ENCODE measurements at regions not wholly inside any gene's neighbourhood (a gene's known extent, or its start where the extent isn't known, plus 50 kb on each side); places are given as distances from the start of the nearest gene placed in this dataset.

GRCh38 chr6:88380083-88380482, 213.9 kb upstream of the CNR1 start:
- DNase-seq (ENCODE audit: low read depth) = peak; percentile 84
- no peak for TF ChIP-seq CTCF (IDR thresholded peaks at IDR 0.05; ENCODE audit: insufficient read depth, low read length)
- H3K4me3 ChIP-seq (ENCODE audit: low read depth, low read length) = no peak overlapping the region

- no peak for TF ChIP-seq CTCF (IDR thresholded peaks at IDR 0.05; ENCODE audit: insufficient read depth, low read length)
- no peak overlapping the region for H3K4me3 ChIP-seq (ENCODE audit: low read depth, low read length)
- DNase-seq (ENCODE audit: low read depth) = no peak
Observed at GRCh38 chr6:88378639-88379038, 212.5 kb upstream of the CNR1 start.

- TF ChIP-seq CTCF (IDR thresholded peaks at IDR 0.05; ENCODE audit: insufficient read depth, low read length) = no peak
- H3K4me3 ChIP-seq (ENCODE audit: low read depth, low read length) = no peak overlapping the region
- DNase-seq (ENCODE audit: low read depth) = no peak
Observed at GRCh38 chr6:88377976-88378568, 211.9 kb upstream of the CNR1 start.

- no peak overlapping the region for H3K4me3 ChIP-seq (ENCODE audit: low read depth, low read length)
- no peak for TF ChIP-seq CTCF (IDR thresholded peaks at IDR 0.05; ENCODE audit: insufficient read depth, low read length)
- peak; percentile 89 for DNase-seq (ENCODE audit: low read depth)
Observed at GRCh38 chr6:88376768-88377387, 210.7 kb upstream of the CNR1 start.

- H3K4me3 ChIP-seq (ENCODE audit: low read depth, low read length) = no peak overlapping the region
- TF ChIP-seq CTCF (IDR thresholded peaks at IDR 0.05; ENCODE audit: insufficient read depth, low read length) = no peak
- no peak for DNase-seq (ENCODE audit: low read depth)
Observed at GRCh38 chr6:88376197-88376596, 210.1 kb upstream of the CNR1 start.

- TF ChIP-seq CTCF (IDR thresholded peaks at IDR 0.05; ENCODE audit: insufficient read depth, low read length) = no peak
- no peak for DNase-seq (ENCODE audit: low read depth)
- H3K4me3 ChIP-seq (ENCODE audit: low read depth, low read length) = no peak overlapping the region
Observed at GRCh38 chr6:88374553-88374952, 208.4 kb upstream of the CNR1 start.

GRCh38 chr6:88371480-88371879, 205.3 kb upstream of the CNR1 start:
- H3K4me3 ChIP-seq (ENCODE audit: low read depth, low read length) = no peak overlapping the region
- DNase-seq (ENCODE audit: low read depth) = no peak
- no peak for TF ChIP-seq CTCF (IDR thresholded peaks at IDR 0.05; ENCODE audit: insufficient read depth, low read length)

Data from fibroblast of the aortic adventitia (primary cell).